ENCODE measurements at regions not wholly inside any gene's neighbourhood (a gene's known extent, or its start where the extent isn't known, plus 50 kb on each side); places are given as distances from the start of the nearest gene placed in this dataset.

GRCh38 chr13:90281709-90282108 is 1065.8 kb upstream of the MIR17HG start:
- TF ChIP-seq, protein P1, sequence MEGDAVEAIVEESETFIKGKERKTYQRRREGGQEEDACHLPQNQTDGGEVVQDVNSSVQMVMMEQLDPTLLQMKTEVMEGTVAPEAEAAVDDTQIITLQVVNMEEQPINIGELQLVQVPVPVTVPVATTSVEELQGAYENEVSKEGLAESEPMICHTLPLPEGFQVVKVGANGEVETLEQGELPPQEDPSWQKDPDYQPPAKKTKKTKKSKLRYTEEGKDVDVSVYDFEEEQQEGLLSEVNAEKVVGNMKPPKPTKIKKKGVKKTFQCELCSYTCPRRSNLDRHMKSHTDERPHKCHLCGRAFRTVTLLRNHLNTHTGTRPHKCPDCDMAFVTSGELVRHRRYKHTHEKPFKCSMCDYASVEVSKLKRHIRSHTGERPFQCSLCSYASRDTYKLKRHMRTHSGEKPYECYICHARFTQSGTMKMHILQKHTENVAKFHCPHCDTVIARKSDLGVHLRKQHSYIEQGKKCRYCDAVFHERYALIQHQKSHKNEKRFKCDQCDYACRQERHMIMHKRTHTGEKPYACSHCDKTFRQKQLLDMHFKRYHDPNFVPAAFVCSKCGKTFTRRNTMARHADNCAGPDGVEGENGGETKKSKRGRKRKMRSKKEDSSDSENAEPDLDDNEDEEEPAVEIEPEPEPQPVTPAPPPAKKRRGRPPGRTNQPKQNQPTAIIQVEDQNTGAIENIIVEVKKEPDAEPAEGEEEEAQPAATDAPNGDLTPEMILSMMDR (IDR thresholded peaks at IDR 0.05; ENCODE audit: poor library complexity), result no peak
- TF ChIP-seq EZH2 (IDR thresholded peaks at IDR 0.05; ENCODE audit: borderline replicate concordance), result no peak
- Histone ChIP-seq H3K4me3 (no peak overlapping the region), H3K36me3 (replicated peaks; ENCODE audit: insufficient read depth, low read depth) (no peaks in the 10 kb centered on the region), H3K4me1 (ENCODE audit: insufficient read depth) (no peaks in the 10 kb centered on the region), H3K79me2 (no peaks in the 10 kb centered on the region), H3K9me3 (ENCODE audit: low read depth) (no peaks in the 10 kb centered on the region), H3K27me3 (no peaks in the 10 kb centered on the region), H3K4me2 (no peak overlapping the region), H3K27ac (no peak overlapping the region), H4K20me1 (ENCODE audit: insufficient read depth, poor library complexity, severe bottlenecking) (no peaks in the 10 kb centered on the region), H2AFZ (no peak overlapping the region), H3K9me2 (replicated peaks; ENCODE audit: insufficient read depth) (no peaks in the 10 kb centered on the region)
- no peak for DNase-seq (ENCODE audit: low spot score)

GRCh38 chr13:90287521-90287920 is 1060.0 kb upstream of the MIR17HG start:
- Histone ChIP-seq H4K20me1 (ENCODE audit: insufficient read depth, poor library complexity, severe bottlenecking) (no peaks in the 10 kb centered on the region), H3K9me3 (ENCODE audit: low read depth) (no peaks in the 10 kb centered on the region), H3K9me2 (replicated peaks; ENCODE audit: insufficient read depth) (no peaks in the 10 kb centered on the region), H3K27me3 (no peaks in the 10 kb centered on the region), H3K79me2 (no peaks in the 10 kb centered on the region), H3K27ac (no peak overlapping the region), H3K4me1 (ENCODE audit: insufficient read depth) (no peaks in the 10 kb centered on the region), H3K36me3 (replicated peaks; ENCODE audit: insufficient read depth, low read depth) (no peaks in the 10 kb centered on the region), H2AFZ (no peak overlapping the region), H3K4me3 (no peak overlapping the region), H3K4me2 (no peak overlapping the region)
- DNase-seq (ENCODE audit: low spot score), result no peak
- WGBS (ENCODE audit: low lambda C conversion rate, missing lambda C conversion rate), result 96% methylated on average over 8 of the region's 8 CpGs
- TF ChIP-seq EZH2 (IDR thresholded peaks at IDR 0.05; ENCODE audit: borderline replicate concordance), result no peak
- TF ChIP-seq, protein P1 (IDR thresholded peaks at IDR 0.05; ENCODE audit: poor library complexity), result no peak
- no peak for TF ChIP-seq EZH2phosphoT487 (IDR thresholded peaks at IDR 0.05; ENCODE audit: low read depth, severe bottlenecking, unreplicated experiment)

GRCh38 chr13:90293793-90294361 is 1053.6 kb upstream of the MIR17HG start:
- no peak for DNase-seq (ENCODE audit: low spot score)
- Histone ChIP-seq H3K9me3 (ENCODE audit: low read depth) (no peaks in the 10 kb centered on the region), H3K27ac (no peak overlapping the region), H2AFZ (no peak overlapping the region), H3K4me3 (no peak overlapping the region), H3K79me2 (no peaks in the 10 kb centered on the region), H3K9me2 (replicated peaks; ENCODE audit: insufficient read depth) (no peaks in the 10 kb centered on the region), H3K36me3 (replicated peaks; ENCODE audit: insufficient read depth, low read depth) (no peaks in the 10 kb centered on the region), H3K4me2 (no peak overlapping the region), H4K20me1 (ENCODE audit: insufficient read depth, poor library complexity, severe bottlenecking) (no peaks in the 10 kb centered on the region), H3K27me3 (no peaks in the 10 kb centered on the region), H3K4me1 (ENCODE audit: insufficient read depth) (no peaks in the 10 kb centered on the region)
- no peak for TF ChIP-seq EZH2phosphoT487 (IDR thresholded peaks at IDR 0.05; ENCODE audit: low read depth, severe bottlenecking, unreplicated experiment)
- TF ChIP-seq, protein P1 (IDR thresholded peaks at IDR 0.05; ENCODE audit: poor library complexity), result no peak
- 92% methylated on average over 7 of the region's 7 CpGs for WGBS (ENCODE audit: low lambda C conversion rate, missing lambda C conversion rate)

DNA sequence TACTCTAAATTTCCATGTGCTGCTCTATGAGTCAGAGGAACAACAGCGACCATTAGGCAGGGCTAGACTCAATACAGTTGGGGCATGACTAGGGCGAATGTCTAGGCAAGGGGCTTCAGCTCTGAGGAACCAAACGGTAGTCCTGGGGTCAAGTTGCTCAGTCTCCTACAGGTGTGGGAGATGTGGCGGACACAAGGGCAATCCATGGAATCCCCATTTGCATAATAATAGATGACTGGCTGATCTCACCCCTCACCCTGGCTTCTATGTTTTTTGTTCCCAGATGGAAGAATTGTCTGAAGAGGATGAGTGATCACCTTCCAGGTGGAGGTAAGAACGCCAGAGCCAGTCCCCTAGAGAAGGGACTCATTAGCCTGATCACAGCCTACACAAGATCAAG is 1048.2 kb upstream of the MIR17HG start:
- no peaks in the 10 kb centered on the region for H3K4me1 ChIP-seq (ENCODE audit: insufficient read depth)
- H3K79me2 ChIP-seq, result no peaks in the 10 kb centered on the region
- no peaks in the 10 kb centered on the region for H3K27me3 ChIP-seq
- no peak overlapping the region for H3K27ac ChIP-seq
- 95% methylated on average over 5 of the region's 5 CpGs for WGBS (ENCODE audit: low lambda C conversion rate, missing lambda C conversion rate)
- no peaks in the 10 kb centered on the region for H4K20me1 ChIP-seq (ENCODE audit: insufficient read depth, poor library complexity, severe bottlenecking)
- H2AFZ ChIP-seq, result no peak overlapping the region
- H3K9me3 ChIP-seq (ENCODE audit: low read depth), result no peaks in the 10 kb centered on the region
- H3K4me3 ChIP-seq, result no peak overlapping the region
- no peaks in the 10 kb centered on the region for H3K9me2 ChIP-seq (replicated peaks; ENCODE audit: insufficient read depth)
- no peak for TF ChIP-seq EZH2phosphoT487 (IDR thresholded peaks at IDR 0.05; ENCODE audit: low read depth, severe bottlenecking, unreplicated experiment)
- TF ChIP-seq EZH2 (IDR thresholded peaks at IDR 0.05; ENCODE audit: borderline replicate concordance), result no peak
- TF ChIP-seq, protein P1 (IDR thresholded peaks at IDR 0.05; ENCODE audit: poor library complexity), result no peak
- DNase-seq (ENCODE audit: low spot score), result no peak
- H3K4me2 ChIP-seq, result no peak overlapping the region
- no peaks in the 10 kb centered on the region for H3K36me3 ChIP-seq (replicated peaks; ENCODE audit: insufficient read depth, low read depth)
